IMR-90 (cell line): ENCODE measurements at regions not wholly inside any gene's neighbourhood (a gene's known extent, or its start where the extent isn't known, plus 50 kb on each side); places are given as distances from the start of the nearest gene placed in this dataset.

Source experiments
- ATAC-seq: fragments of 200-7000 bp; cut with Tn5 transposase; 2 replicates; pipeline ENCODE4 v1.9.1; 2020; ENCODE audit warnings: low read depth, mild to moderate bottlenecking, moderate library complexity
- BruUV-seq: library from RNA; stranded (reverse); fragments of 400-500 nt; replicated peaks from 2 replicates; lab custom pipeline; 2021; lab: Mats Ljungman, UMichigan
- CTCF ChIA-PET: fragments of 300-600 bp; formaldehyde crosslinking; extraction: SDS; loops from one replicate; lab custom pipeline; 2021; ENCODE audit warnings: antibody characterized with exemption; lab: Yijun Ruan, JAX
- POLR2A ChIA-PET: fragments of 300-600 bp; sonication (Branson Sonifier 250); formaldehyde crosslinking; loops from one replicate; lab custom pipeline; 2022; ENCODE audit warnings: antibody characterized with exemption; ENCODE audit not compliant: unreplicated experiment; lab: Charles Lee
- DNase-seq: peaks from one replicate; pipeline ENCODE4 v3.0.0; 2013
- H2AFZ ChIP-seq: replicated peaks from 2 replicates; pipeline ENCODE3; 2013; ENCODE audit warnings: low read length, mild to moderate bottlenecking; ENCODE audit not compliant: poor library complexity
- H2AK5ac ChIP-seq: 2 replicates; pipeline ENCODE4 v1.6.1; 2013; ENCODE audit warnings: low read depth, low read length, inconsistent platforms
- H2AK9ac ChIP-seq: replicated peaks from 2 replicates; pipeline ENCODE3; 2013; ENCODE audit warnings: mild to moderate bottlenecking, low read depth, low read length, moderate library complexity; ENCODE audit not compliant: poor library complexity
- H2BK120ac ChIP-seq: 2 replicates; pipeline ENCODE4 v1.6.1; 2013; ENCODE audit warnings: low read depth, low read length, inconsistent platforms
- H2BK15ac ChIP-seq: 3 replicates; pipeline ENCODE4 v1.6.1; 2013; ENCODE audit warnings: low read depth, low read length, inconsistent platforms
- H2BK20ac ChIP-seq: 2 replicates; pipeline ENCODE4 v1.6.1; 2013; ENCODE audit warnings: low read depth, mild to moderate bottlenecking, inconsistent platforms, low read length, moderate library complexity
- H2BK5ac ChIP-seq: 2 replicates; pipeline ENCODE4 v1.6.1; 2013; ENCODE audit warnings: mild to moderate bottlenecking, low read depth, low read length, inconsistent platforms; ENCODE audit not compliant: poor library complexity, severe bottlenecking
- H3K14ac ChIP-seq: replicated peaks from 2 replicates; pipeline ENCODE4 v1.6.1; 2013; ENCODE audit warnings: low read depth, low read length, inconsistent platforms
- H3K18ac ChIP-seq: 2 replicates; pipeline ENCODE4 v1.6.1; 2013; ENCODE audit warnings: low read depth, low read length, control low read depth
- H3K23ac ChIP-seq: 2 replicates; pipeline ENCODE4 v1.6.1; 2013; ENCODE audit warnings: low read depth, low read length, inconsistent platforms
- H3K27ac ChIP-seq: 2 replicates; pipeline ENCODE4 v1.5.1; 2013; ENCODE audit warnings: mild to moderate bottlenecking, control low read depth, low read length; ENCODE audit not compliant: insufficient read depth
- H3K27me3 ChIP-seq: 2 replicates; pipeline ENCODE4 v1.6.1; 2013; ENCODE audit warnings: low read length; ENCODE audit not compliant: control insufficient read depth, insufficient read depth
- H3K36me3 ChIP-seq: 2 replicates; pipeline ENCODE4 v1.6.1; 2013; ENCODE audit warnings: low read length, mixed read lengths; ENCODE audit not compliant: control insufficient read depth, insufficient read depth
- H3K4ac ChIP-seq: 2 replicates; pipeline ENCODE4 v1.6.1; 2013; ENCODE audit warnings: low read depth, low read length, inconsistent platforms
- H3K4me1 ChIP-seq: 2 replicates; pipeline ENCODE4 v1.6.1; 2013; ENCODE audit warnings: low read length, mixed read lengths; ENCODE audit not compliant: control insufficient read depth, insufficient read depth
- H3K4me2 ChIP-seq: 2 replicates; pipeline ENCODE4 v1.6.1; 2013; ENCODE audit warnings: low read depth, mild to moderate bottlenecking, control low read depth, low read length, moderate library complexity
- H3K4me3 ChIP-seq: 2 replicates; pipeline ENCODE4 v1.5.1; 2013; ENCODE audit warnings: low read depth, mild to moderate bottlenecking, control low read depth, low read length, moderate library complexity; ENCODE audit not compliant: insufficient read depth
- H3K56ac ChIP-seq: 2 replicates; pipeline ENCODE4 v1.6.1; 2013; ENCODE audit warnings: low read length, inconsistent platforms; ENCODE audit not compliant: insufficient read depth; ENCODE audit errors: extremely low read depth
- H3K79me1 ChIP-seq, 2 experiments: 2 replicates each; pipeline ENCODE4 v1.6.1; 2013; ENCODE audit warnings: low read length in 2 of 2, inconsistent platforms in 1 of 2, low read depth in 1 of 2
- H3K9ac ChIP-seq: 2 replicates; pipeline ENCODE4 v1.6.1; 2013; ENCODE audit warnings: low read depth, low read length, control low read depth
- H3K9me1 ChIP-seq: 2 replicates; pipeline ENCODE4 v1.6.1; 2013; ENCODE audit warnings: low read length, inconsistent platforms; ENCODE audit not compliant: insufficient read depth
- H3K9me3 ChIP-seq: 2 replicates; pipeline ENCODE4 v1.6.1; 2013; ENCODE audit warnings: low read length; ENCODE audit not compliant: control insufficient read depth, insufficient read depth
- H4K20me1 ChIP-seq: 2 replicates; pipeline ENCODE4 v1.6.1; 2013; ENCODE audit warnings: low read length, inconsistent platforms; ENCODE audit not compliant: insufficient read depth
- H4K5ac ChIP-seq: 2 replicates; pipeline ENCODE4 v1.6.1; 2013; ENCODE audit warnings: mild to moderate bottlenecking, low read depth, low read length, control low read depth
- H4K8ac ChIP-seq, 2 experiments: 2 replicates each; pipeline ENCODE4 v1.6.1; 2013; ENCODE audit warnings: low read depth in 2 of 2, low read length in 2 of 2, control low read depth in 1 of 2, inconsistent platforms in 1 of 2
- H4K91ac ChIP-seq: 2 replicates; pipeline ENCODE4 v1.6.1; 2013; ENCODE audit warnings: low read depth, low read length, inconsistent platforms; ENCODE audit not compliant: insufficient read depth
- MAFK ChIP-seq: IDR thresholded peaks from 2 replicates; pipeline ENCODE4 v1.6.1; 2012; ENCODE audit warnings: low read depth, low read length, improper control_type of control experiment
- WGBS, 2 experiments: methylation state at CpG; one replicate each; pipeline versions ENCODE4 v1.1.5 to v1.1.7; 2013; ENCODE audit warnings: missing lambda C conversion rate in 2 of 2; ENCODE audit not compliant: insufficient read length in 1 of 2; ENCODE audit errors: extremely low coverage in 2 of 2; 5-methylcytosine and 5-hydroxymethylcytosine counted together
- dilution Hi-C: fragments of 300-500 bp; cut with HindIII; formaldehyde crosslinking; loops from one replicate; pipeline ENCODE4 v1.14.3; 2018; ENCODE audit warnings: low sequenced_read_pairs; ENCODE audit not compliant: unreplicated experiment
- in situ Hi-C: fragments of 300-500 bp; cut with MboI; formaldehyde crosslinking; loops from 3 replicates; pipeline ENCODE4 v1.14.3; 2019; ENCODE audit warnings: low sequenced_read_pairs, inconsistent platforms, mixed read lengths
- intact Hi-C: fragments of 100-400 bp; cut with micrococcal nuclease; formaldehyde crosslinking; loops from 2 replicates; pipeline ENCODE4 v1.10.0; 2022

- no peak overlapping the region for H3K18ac ChIP-seq
- H3K56ac ChIP-seq: no peak overlapping the region
- no TSS peak for BruUV-seq
- DNase-seq: no peak
- H3K14ac ChIP-seq: no peak overlapping the region
- no peaks in the 10 kb centered on the region for H3K4me1 ChIP-seq
- no peak overlapping the region for H3K23ac ChIP-seq
- no peak overlapping the region for H3K4me3 ChIP-seq
- H2AK9ac ChIP-seq: no peak overlapping the region
- H2BK15ac ChIP-seq: no peak overlapping the region
- no peak overlapping the region for H4K91ac ChIP-seq
- no peak overlapping the region for H4K8ac ChIP-seq
- no CpG with 5 or more reads among the region's 4 CpGs for WGBS, 2 experiments
- no peak overlapping the region for H2BK20ac ChIP-seq
- POLR2A ChIA-PET: no interaction called here
- H3K9me1 ChIP-seq: no peaks in the 10 kb centered on the region
- H2BK5ac ChIP-seq: no peak overlapping the region
- dilution Hi-C loops: no loop called here
- H4K20me1 ChIP-seq: no peaks in the 10 kb centered on the region
- H3K79me1 ChIP-seq: no peaks in the 10 kb centered on the region
- H2BK120ac ChIP-seq: no peak overlapping the region
- no peak overlapping the region for H3K4ac ChIP-seq
- H3K9ac ChIP-seq: no peak overlapping the region
- ATAC-seq: no peak
- H3K27ac ChIP-seq: no peak overlapping the region
- no peaks in the 10 kb centered on the region for H3K27me3 ChIP-seq
- no peak overlapping the region for H2AK5ac ChIP-seq
- H2AFZ ChIP-seq: no peak overlapping the region
- H3K36me3 ChIP-seq: no peaks in the 10 kb centered on the region
- H3K4me2 ChIP-seq: no peak overlapping the region
- no peak for TF ChIP-seq MAFK
- CTCF ChIA-PET: no interaction called here
- intact Hi-C loops: no loop called here
- H3K9me3 ChIP-seq: no peaks in the 10 kb centered on the region; the same call in 1 of the 2 replicates
- no peak overlapping the region for H4K5ac ChIP-seq
- in situ Hi-C loops: no loop called here
These were observed 458.0 kb downstream of the CPS1 start for GRCh38 chr2:211014376-211014775.
